ENCODE measurements at regions not wholly inside any gene's neighbourhood (a gene's known extent, or its start where the extent isn't known, plus 50 kb on each side); places are given as distances from the start of the nearest gene placed in this dataset.

DNA sequence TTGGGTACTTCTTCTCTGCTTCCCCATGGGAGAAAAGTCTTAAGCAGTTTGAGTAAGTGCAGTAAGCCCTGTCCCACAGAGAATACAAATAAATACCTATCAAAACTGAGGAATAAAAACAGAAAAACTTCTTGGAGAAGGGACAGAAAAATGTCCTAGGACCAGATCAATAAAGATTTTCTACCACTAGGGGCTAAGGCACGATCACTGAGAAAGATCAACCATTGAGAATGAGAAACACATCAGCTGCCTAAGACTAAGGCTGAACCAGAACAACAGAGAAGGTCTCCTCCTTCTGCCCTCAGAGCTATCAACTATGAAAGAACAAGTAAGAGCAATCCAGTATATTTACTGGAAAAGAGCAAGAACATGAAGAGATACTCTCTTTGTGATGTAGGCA, 763.6 kb upstream of the LRRTM1 start:
- H3K9me3 ChIP-seq = peaks cover 0 to 12% (median 0%) of the 10 kb centered on the region in 12 donors
- H3K4me1 ChIP-seq = no peaks in the 10 kb centered on the region
- ATAC-seq = no peak
- TF ChIP-seq POLR2A (IDR thresholded peaks at IDR 0.05) = no peak
- intact Hi-C loops (cut with DNase I) = no loop called here
- WGBS, 4 donors = 49 to 69% (median 57%) methylated on average over 1 of the region's 1 CpG
- H3K27me3 ChIP-seq = no peaks in the 10 kb centered on the region
- no peaks in the 10 kb centered on the region for H3K36me3 ChIP-seq
- no peak overlapping the region for H3K4me3 ChIP-seq
- no peak for DNase-seq
- H3K27ac ChIP-seq = no peak overlapping the region

DNA sequence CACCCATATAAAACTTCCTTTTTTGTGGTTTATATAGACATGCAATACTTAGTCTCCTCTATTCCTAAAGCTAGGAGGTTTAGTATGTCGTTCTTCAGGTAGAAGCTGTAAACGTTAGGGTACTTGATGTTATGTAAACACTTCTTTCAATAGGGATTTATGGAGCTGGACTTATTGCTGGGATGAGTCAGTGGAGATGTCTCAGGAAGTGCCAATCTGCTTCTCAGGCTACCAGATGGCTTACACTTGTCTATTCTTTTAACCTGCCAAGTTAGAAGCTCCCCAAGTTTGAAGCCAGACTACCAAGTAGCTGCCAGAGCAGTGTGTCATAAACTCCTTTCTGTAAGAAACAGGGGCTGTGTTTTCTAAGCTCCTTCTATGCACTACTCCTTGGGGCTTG, 756.5 kb upstream of the LRRTM1 start:
- Histone ChIP-seq H3K4me1 (no peaks in the 10 kb centered on the region), H3K36me3 (no peaks in the 10 kb centered on the region), H3K27ac (no peak overlapping the region), H3K9me3 (peaks cover 0 to 37% (median 0%) of the 10 kb centered on the region in 12 donors), H3K4me3 (no peak overlapping the region), H3K27me3 (no peaks in the 10 kb centered on the region)
- TF ChIP-seq POLR2A (IDR thresholded peaks at IDR 0.05) = no peak
- 64 to 72% (median 66%) methylated on average over 2 of the region's 2 CpGs for WGBS, 4 donors
- intact Hi-C loops (cut with DNase I) = no loop called here
- ATAC-seq (no peak), DNase-seq (no peak)

DNA sequence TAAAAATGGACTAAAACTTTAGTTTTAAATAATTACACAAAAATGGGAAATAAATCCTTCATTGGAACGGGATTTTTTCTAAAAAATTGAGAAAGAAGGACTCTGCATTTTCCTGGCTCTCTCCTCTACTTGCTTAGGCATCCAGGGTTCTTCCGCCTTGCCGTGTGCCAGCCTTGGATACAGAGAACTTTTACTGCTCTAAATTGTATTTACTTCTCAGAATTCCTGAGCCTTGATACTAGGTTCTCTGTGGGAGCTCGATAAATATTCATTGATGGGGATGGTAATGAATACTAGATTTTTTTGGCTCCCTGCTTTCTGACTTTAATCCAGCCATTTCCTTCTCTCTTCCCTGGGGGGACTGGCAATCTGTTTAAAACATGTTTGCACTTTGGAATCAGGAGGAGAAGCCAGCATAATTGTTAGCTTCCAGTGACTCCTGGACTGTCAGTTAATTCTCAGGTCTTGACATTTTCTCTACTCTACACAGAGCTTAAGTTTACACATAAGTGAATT, 746.1 kb upstream of the LRRTM1 start:
- intact Hi-C loops (cut with DNase I) = no loop called here
- no peak for TF ChIP-seq POLR2A (IDR thresholded peaks at IDR 0.05)
- TF ChIP-seq, protein P1, sequence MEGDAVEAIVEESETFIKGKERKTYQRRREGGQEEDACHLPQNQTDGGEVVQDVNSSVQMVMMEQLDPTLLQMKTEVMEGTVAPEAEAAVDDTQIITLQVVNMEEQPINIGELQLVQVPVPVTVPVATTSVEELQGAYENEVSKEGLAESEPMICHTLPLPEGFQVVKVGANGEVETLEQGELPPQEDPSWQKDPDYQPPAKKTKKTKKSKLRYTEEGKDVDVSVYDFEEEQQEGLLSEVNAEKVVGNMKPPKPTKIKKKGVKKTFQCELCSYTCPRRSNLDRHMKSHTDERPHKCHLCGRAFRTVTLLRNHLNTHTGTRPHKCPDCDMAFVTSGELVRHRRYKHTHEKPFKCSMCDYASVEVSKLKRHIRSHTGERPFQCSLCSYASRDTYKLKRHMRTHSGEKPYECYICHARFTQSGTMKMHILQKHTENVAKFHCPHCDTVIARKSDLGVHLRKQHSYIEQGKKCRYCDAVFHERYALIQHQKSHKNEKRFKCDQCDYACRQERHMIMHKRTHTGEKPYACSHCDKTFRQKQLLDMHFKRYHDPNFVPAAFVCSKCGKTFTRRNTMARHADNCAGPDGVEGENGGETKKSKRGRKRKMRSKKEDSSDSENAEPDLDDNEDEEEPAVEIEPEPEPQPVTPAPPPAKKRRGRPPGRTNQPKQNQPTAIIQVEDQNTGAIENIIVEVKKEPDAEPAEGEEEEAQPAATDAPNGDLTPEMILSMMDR (IDR thresholded peaks at IDR 0.05) = no peak
- no peak for ATAC-seq

DNA sequence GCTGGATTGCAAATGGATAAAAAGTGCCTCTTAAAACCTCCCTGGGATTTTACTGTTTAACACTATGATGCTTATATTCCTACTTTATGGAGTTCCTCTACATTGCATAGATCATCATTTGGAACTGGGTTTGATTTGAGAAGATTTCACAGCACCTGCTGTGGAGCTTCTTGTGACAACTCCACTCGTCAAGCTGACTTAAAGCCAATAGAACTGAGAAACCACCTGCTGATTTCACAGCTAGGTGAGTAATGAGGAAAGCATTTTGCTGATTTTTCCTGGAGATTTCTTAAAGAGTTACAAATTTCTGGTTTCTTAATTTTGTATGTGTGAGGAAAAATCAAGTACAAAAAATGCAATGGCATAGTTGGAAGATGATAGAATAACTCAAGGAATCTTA, 739.1 kb upstream of the LRRTM1 start:
- Histone ChIP-seq H3K9me3 (peaks cover 0 to 5% (median 0%) of the 10 kb centered on the region in 12 donors), H3K36me3 (no peaks in the 10 kb centered on the region), H3K4me1 (no peaks in the 10 kb centered on the region), H3K27ac (no peak overlapping the region), H3K4me3 (no peak overlapping the region), H3K27me3 (no peaks in the 10 kb centered on the region)
- 26 to 41% (median 36%) methylated on average over 1 of the region's 1 CpG for WGBS, 4 donors
- TF ChIP-seq POLR2A (IDR thresholded peaks at IDR 0.05) = no peak
- TF ChIP-seq, protein P1 (IDR thresholded peaks at IDR 0.05) = no peak
- intact Hi-C loops (cut with DNase I) = no loop called here
- DNase-seq (no peak), ATAC-seq (no peak)

More for the DNA sequence above, 746.1 kb upstream of the LRRTM1 start:
- Histone ChIP-seq H3K27ac (no peak overlapping the region), H3K36me3 (no peaks in the 10 kb centered on the region), H3K4me1 (no peaks in the 10 kb centered on the region), H3K9me3 (peaks cover 0 to 18% (median 0%) of the 10 kb centered on the region in 12 donors), H3K27me3 (no peaks in the 10 kb centered on the region), H3K4me3 (no peak overlapping the region)
- WGBS, 4 donors = 42 to 58% (median 50%) methylated on average over 4 of the region's 4 CpGs
- no peak for DNase-seq

DNA sequence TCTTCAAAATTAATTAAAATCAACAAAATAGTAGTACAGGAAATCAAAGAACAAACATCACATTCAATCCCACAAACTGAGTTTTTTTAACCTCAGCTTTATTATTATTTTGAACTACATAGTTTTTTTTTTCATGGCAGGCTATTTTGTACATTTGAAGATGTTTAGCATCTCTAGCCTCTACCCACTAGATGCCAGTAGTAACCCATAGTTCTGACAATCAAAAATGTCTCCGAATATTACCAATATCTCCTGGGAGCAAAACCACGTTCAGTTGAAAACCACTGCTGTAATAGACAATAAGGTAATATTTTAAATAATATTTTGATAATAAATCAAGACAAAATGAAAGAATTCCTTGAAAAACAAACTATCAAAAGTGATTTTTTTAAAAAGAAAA, 702.6 kb upstream of the LRRTM1 start:
- 58 to 74% (median 72%) methylated on average over 2 of the region's 2 CpGs for WGBS, 4 donors

More for the DNA sequence above, 702.6 kb upstream of the LRRTM1 start:
- intact Hi-C loops (cut with DNase I) = no loop called here
- Histone ChIP-seq H3K4me3 (no peak overlapping the region), H3K27me3 (no peaks in the 10 kb centered on the region), H3K4me1 (no peaks in the 10 kb centered on the region), H3K27ac (no peak overlapping the region), H3K36me3 (no peaks in the 10 kb centered on the region), H3K9me3 (peaks cover 0 to 32% (median 6%) of the 10 kb centered on the region in 12 donors)
- no peak for ATAC-seq
- no peak for TF ChIP-seq POLR2A (IDR thresholded peaks at IDR 0.05)
- TF ChIP-seq, protein P1 (IDR thresholded peaks at IDR 0.05) = no peak
- no peak for DNase-seq

All from heart left ventricle (tissue), 16 donors.